GM12872 (cell line): ENCODE measurements at regions not wholly inside any gene's neighbourhood (a gene's known extent, or its start where the extent isn't known, plus 50 kb on each side); places are given as distances from the start of the nearest gene placed in this dataset.

Experiments used
- CTCF ChIP-seq: IDR thresholded peaks from 3 replicates; pipeline ENCODE4 v1.5.1; 2011; ENCODE audit warnings: low read depth, mild to moderate bottlenecking, low read length, moderate library complexity; ENCODE audit not compliant: insufficient read depth

DNA sequence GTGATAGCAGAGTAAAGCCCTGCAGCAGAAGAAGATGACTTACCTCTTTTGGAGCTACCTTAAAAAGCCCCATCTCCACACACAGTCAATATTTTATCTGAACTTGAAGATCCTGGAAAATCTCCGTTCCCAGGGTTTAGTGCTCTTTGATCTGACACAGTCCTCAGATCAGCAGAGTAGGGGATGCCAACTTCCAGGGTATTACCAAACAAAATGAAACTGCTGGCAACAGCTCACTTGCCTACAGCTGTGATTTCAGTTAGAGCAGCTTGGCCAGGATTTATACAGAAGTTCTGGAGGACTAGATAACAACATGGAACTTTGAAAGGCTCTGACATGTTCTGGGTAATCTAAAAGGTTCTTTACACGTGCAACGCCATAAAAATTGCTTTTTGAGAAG, 1537.8 kb upstream of the ACO1 start:
- no peak for TF ChIP-seq CTCF

DNA sequence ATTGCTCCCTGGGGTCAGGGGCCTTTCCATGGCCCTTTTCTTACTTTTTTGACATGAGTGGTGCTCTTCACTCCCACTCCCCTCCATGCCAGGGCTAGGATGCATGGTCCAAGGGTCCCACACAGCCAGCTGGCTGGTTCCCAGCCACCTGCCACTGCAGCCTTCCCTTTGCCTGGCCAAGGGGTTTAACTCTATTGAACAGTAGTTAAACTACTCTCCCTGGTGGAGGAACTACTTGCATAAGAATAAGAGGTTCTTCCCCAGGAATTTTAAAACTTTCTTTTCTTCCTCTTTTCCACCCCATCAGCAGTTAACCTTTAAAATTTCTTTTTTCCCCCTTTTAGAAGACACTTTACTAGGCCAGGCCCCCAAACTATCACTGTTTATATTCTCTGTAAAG, 1532.8 kb upstream of the ACO1 start:
- no peak for TF ChIP-seq CTCF

GRCh38 chr9:30900706-30901105, 1483.7 kb upstream of the ACO1 start:
- no peak for TF ChIP-seq CTCF

- no peak for TF ChIP-seq CTCF
These were observed 1471.1 kb upstream of the ACO1 start for GRCh38 chr9:30913331-30913730.

- no peak for TF ChIP-seq CTCF
These were observed 1469.0 kb upstream of the ACO1 start for GRCh38 chr9:30915451-30915850.

GRCh38 chr9:30925126-30925525, 1459.3 kb upstream of the ACO1 start:
- no peak for TF ChIP-seq CTCF

- TF ChIP-seq CTCF: no peak
These were observed 1458.8 kb upstream of the ACO1 start for GRCh38 chr9:30925635-30926034.

DNA sequence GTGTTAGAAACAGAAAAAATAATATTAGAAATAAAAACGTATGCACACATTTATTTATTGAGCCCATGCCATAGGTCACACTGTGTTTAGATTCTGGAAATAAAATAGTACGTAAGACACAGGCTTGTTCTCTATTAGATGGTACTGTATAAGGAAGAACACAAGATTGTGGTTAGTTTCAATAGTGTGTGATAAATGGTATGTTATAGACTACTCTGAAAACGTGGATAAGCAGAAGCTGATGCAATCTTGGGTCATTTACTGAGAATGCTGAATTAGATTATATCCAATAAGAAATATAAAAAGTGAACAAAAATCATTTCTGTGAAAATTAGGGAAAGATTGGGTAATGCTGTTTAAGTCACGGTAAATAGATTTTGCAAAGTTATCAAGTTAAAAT, 1456.4 kb upstream of the ACO1 start:
- no peak for TF ChIP-seq CTCF
